Fibroblast of skin of abdomen (primary cell): ENCODE measurements at regions not wholly inside any gene's neighbourhood (a gene's known extent, or its start where the extent isn't known, plus 50 kb on each side); places are given as distances from the start of the nearest gene placed in this dataset.
A peak's percentile ranks its signal among the peaks of the same experiment; 100 is the strongest.
"Not testable (repeated sequence)": the region's sequence is repeated elsewhere in the genome, so short reads cannot be mapped to it uniquely, and the experiment has no call there.

ENCODE experiments used
- DNase-seq: peaks from one replicate; pipeline ENCODE4 v3.0.0-alpha.2; 2013

GRCh38 chr15:72864681-72865080 is 81.1 kb upstream of the ADPGK start:
- no peak for DNase-seq

GRCh38 chr15:72861354-72861910 is 77.9 kb upstream of the ADPGK start:
- DNase-seq = no peak

GRCh38 chr15:72859757-72860145 is 76.2 kb upstream of the ADPGK start:
- no peak for DNase-seq

GRCh38 chr15:72859017-72859756 is 75.6 kb upstream of the ADPGK start:
- DNase-seq = no peak

- DNase-seq = no peak
These were observed 74.6 kb upstream of the ADPGK start for GRCh38 chr15:72858205-72858604.

- no peak for DNase-seq
These were observed 73.9 kb upstream of the ADPGK start for GRCh38 chr15:72857331-72858063.

GRCh38 chr15:72856549-72857040 is 73.0 kb upstream of the ADPGK start:
- no peak for DNase-seq

GRCh38 chr15:72855791-72856190 is 72.2 kb upstream of the ADPGK start:
- no peak for DNase-seq

- DNase-seq = no peak
These were observed 68.7 kb upstream of the ADPGK start for GRCh38 chr15:72852273-72852672.

- DNase-seq = no peak
These were observed 68.0 kb upstream of the ADPGK start for GRCh38 chr15:72851586-72851985.

GRCh38 chr15:72850833-72851232 is 67.3 kb upstream of the ADPGK start:
- DNase-seq = no peak

GRCh38 chr15:72847806-72848205 is 64.2 kb upstream of the ADPGK start:
- no peak for DNase-seq

- no peak for DNase-seq
These were observed 63.5 kb upstream of the ADPGK start for GRCh38 chr15:72847033-72847432.

- DNase-seq = peak; percentile 10
These were observed 62.4 kb upstream of the ADPGK start for GRCh38 chr15:72845981-72846383.

GRCh38 chr15:72844067-72844466 is 60.5 kb upstream of the ADPGK start:
- no peak for DNase-seq

- not testable (repeated sequence) for DNase-seq
These were observed 59.8 kb upstream of the ADPGK start for GRCh38 chr15:72843340-72843739.

- DNase-seq = no peak
These were observed 56.6 kb upstream of the ADPGK start for GRCh38 chr15:72840114-72840513.

- DNase-seq = no peak
These were observed 54.8 kb upstream of the ADPGK start for GRCh38 chr15:72838311-72838731.

GRCh38 chr15:72836676-72837330 is 53.2 kb upstream of the ADPGK start:
- DNase-seq = no peak

- no peak for DNase-seq
These were observed 51.8 kb upstream of the ADPGK start for GRCh38 chr15:72835294-72835890.

- DNase-seq = no peak
These were observed 50.0 kb upstream of the ADPGK start for GRCh38 chr15:72833561-72833960.
